ENCODE measurements at regions not wholly inside any gene's neighbourhood (a gene's known extent, or its start where the extent isn't known, plus 50 kb on each side); places are given as distances from the start of the nearest gene placed in this dataset.

- ATAC-seq (no peak), DNase-seq (no peak)
- Histone ChIP-seq H3K36me3 (ENCODE audit: control insufficient read depth, insufficient read depth, low read length) (no peaks in the 10 kb centered on the region), H3K4me3 (ENCODE audit: low read length) (no peak overlapping the region), H3K9me3 (ENCODE audit: control insufficient read depth, insufficient read depth, low read length) (peaks cover 2% of the 10 kb centered on the region), H3K27ac (ENCODE audit: low read length) (no peak overlapping the region), H3K4me1 (ENCODE audit: control insufficient read depth, insufficient read depth, low read length) (no peaks in the 10 kb centered on the region), H3K27me3 (ENCODE audit: control insufficient read depth, insufficient read depth, low read length) (no peaks in the 10 kb centered on the region)
- H3K4me1 Mint-ChIP-seq = no peaks in the 10 kb centered on the region
- TF ChIP-seq, protein P1, sequence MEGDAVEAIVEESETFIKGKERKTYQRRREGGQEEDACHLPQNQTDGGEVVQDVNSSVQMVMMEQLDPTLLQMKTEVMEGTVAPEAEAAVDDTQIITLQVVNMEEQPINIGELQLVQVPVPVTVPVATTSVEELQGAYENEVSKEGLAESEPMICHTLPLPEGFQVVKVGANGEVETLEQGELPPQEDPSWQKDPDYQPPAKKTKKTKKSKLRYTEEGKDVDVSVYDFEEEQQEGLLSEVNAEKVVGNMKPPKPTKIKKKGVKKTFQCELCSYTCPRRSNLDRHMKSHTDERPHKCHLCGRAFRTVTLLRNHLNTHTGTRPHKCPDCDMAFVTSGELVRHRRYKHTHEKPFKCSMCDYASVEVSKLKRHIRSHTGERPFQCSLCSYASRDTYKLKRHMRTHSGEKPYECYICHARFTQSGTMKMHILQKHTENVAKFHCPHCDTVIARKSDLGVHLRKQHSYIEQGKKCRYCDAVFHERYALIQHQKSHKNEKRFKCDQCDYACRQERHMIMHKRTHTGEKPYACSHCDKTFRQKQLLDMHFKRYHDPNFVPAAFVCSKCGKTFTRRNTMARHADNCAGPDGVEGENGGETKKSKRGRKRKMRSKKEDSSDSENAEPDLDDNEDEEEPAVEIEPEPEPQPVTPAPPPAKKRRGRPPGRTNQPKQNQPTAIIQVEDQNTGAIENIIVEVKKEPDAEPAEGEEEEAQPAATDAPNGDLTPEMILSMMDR (IDR thresholded peaks at IDR 0.05) = no peak
- no peak overlapping the region for H3K4me3 Mint-ChIP-seq
- WGBS (ENCODE audit: insufficient coverage) = 63% methylated on average over 2 of the region's 3 CpGs
- no peaks in the 10 kb centered on the region for H3K27me3 Mint-ChIP-seq (ENCODE audit: low read depth in 2 of 2)
- intact Hi-C loops (cut with micrococcal nuclease) = no loop called here
- H3K9me3 Mint-ChIP-seq = peaks cover 11 to 18% of the 10 kb centered on the region in 2 donors
- peaks cover 11% of the 10 kb centered on the region for H3K36me3 Mint-ChIP-seq
- H3K27ac Mint-ChIP-seq = no peak overlapping the region
Observed at GRCh38 chr6:74953708-74954107, 252.1 kb downstream of the COL12A1 start.

DNA sequence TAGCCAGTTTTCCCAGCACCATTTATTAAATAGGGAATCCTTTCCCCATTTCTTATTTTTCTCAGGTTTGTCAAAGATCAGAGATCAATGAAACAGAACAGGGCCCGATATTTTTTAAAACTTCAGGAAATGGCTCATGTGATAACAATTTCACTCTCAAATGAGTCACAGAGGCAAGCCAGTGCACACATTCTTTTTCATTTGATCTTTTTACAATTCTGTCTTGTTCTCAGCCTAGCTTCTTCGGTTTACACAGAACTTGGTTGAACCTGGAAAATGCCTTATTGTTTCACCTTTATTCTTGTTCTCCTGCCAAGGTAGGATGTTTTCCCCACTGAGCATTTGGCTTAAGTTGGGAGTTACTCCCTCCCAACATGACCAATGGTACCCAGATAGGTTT is 258.9 kb downstream of the COL12A1 start:
- peaks cover 6% of the 10 kb centered on the region for H3K36me3 Mint-ChIP-seq
- H3K36me3 ChIP-seq (ENCODE audit: control insufficient read depth, insufficient read depth, low read length) = no peaks in the 10 kb centered on the region
- TF ChIP-seq, protein P1 (IDR thresholded peaks at IDR 0.05) = no peak
- no peaks in the 10 kb centered on the region for H3K27me3 ChIP-seq (ENCODE audit: control insufficient read depth, insufficient read depth, low read length)
- H3K4me3 Mint-ChIP-seq = no peak overlapping the region
- H3K9me3 ChIP-seq (ENCODE audit: control insufficient read depth, insufficient read depth, low read length) = peaks cover 2% of the 10 kb centered on the region
- H3K27ac ChIP-seq (ENCODE audit: low read length) = no peak overlapping the region
- peaks cover 13 to 14% of the 10 kb centered on the region in 2 donors for H3K9me3 Mint-ChIP-seq
- intact Hi-C loops (cut with micrococcal nuclease) = no loop called here
- no peak overlapping the region for H3K4me3 ChIP-seq (ENCODE audit: low read length)
- no peaks in the 10 kb centered on the region for H3K4me1 Mint-ChIP-seq
- 87% methylated on average over 2 of the region's 2 CpGs for WGBS (ENCODE audit: insufficient coverage)
- no peak overlapping the region for H3K27ac Mint-ChIP-seq
- H3K27me3 Mint-ChIP-seq (ENCODE audit: low read depth in 2 of 2) = no peaks in the 10 kb centered on the region
- no peak for ATAC-seq
- no peak for DNase-seq
- H3K4me1 ChIP-seq (ENCODE audit: control insufficient read depth, insufficient read depth, low read length) = no peaks in the 10 kb centered on the region

GRCh38 chr6:74942130-74942529 is 263.7 kb downstream of the COL12A1 start:
- no peaks in the 10 kb centered on the region for H3K9me3 ChIP-seq (ENCODE audit: control insufficient read depth, insufficient read depth, low read length)
- H3K36me3 ChIP-seq (ENCODE audit: control insufficient read depth, insufficient read depth, low read length) = no peaks in the 10 kb centered on the region
- no peaks in the 10 kb centered on the region for H3K4me1 ChIP-seq (ENCODE audit: control insufficient read depth, insufficient read depth, low read length)
- Mint-ChIP-seq H3K9me3 (peaks cover 0 to 3% of the 10 kb centered on the region in 2 donors), H3K4me1 (no peaks in the 10 kb centered on the region), H3K27ac (no peak overlapping the region), H3K4me3 (no peak overlapping the region), H3K27me3 (ENCODE audit: low read depth in 2 of 2) (no peaks in the 10 kb centered on the region), H3K36me3 (no peaks in the 10 kb centered on the region)
- DNase-seq = no peak
- H3K27ac ChIP-seq (ENCODE audit: low read length) = no peak overlapping the region
- H3K27me3 ChIP-seq (ENCODE audit: control insufficient read depth, insufficient read depth, low read length) = no peaks in the 10 kb centered on the region
- WGBS (ENCODE audit: insufficient coverage) = 72% methylated on average over 3 of the region's 3 CpGs
- H3K4me3 ChIP-seq (ENCODE audit: low read length) = no peak overlapping the region
- intact Hi-C loops (cut with micrococcal nuclease) = no loop called here
- TF ChIP-seq, protein P1 (IDR thresholded peaks at IDR 0.05) = no peak
- ATAC-seq = no peak

DNA sequence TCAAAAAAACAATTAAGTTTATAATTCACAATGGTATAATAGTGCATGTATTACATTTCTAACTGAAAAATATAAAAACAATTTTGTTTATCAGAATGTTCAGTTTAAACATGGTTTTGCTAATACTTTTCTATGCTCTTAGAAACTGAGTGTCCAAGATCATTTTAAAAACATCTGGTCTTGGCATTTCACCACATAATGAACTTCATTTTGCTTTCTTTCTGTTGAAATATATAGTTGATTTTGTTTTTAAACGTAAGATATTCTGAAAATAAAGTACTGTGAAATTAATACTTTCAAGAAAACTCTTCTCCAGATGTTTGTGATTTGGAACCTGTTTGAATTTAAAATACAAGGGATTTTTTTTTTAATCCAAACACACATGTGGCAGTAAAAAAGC is 264.4 kb downstream of the COL12A1 start:
- DNase-seq (no peak), ATAC-seq (no peak)
- no peak overlapping the region for H3K4me3 Mint-ChIP-seq
- H3K4me1 Mint-ChIP-seq = no peaks in the 10 kb centered on the region
- Histone ChIP-seq H3K27ac (ENCODE audit: low read length) (no peak overlapping the region), H3K4me1 (ENCODE audit: control insufficient read depth, insufficient read depth, low read length) (no peaks in the 10 kb centered on the region), H3K36me3 (ENCODE audit: control insufficient read depth, insufficient read depth, low read length) (no peaks in the 10 kb centered on the region), H3K9me3 (ENCODE audit: control insufficient read depth, insufficient read depth, low read length) (no peaks in the 10 kb centered on the region), H3K27me3 (ENCODE audit: control insufficient read depth, insufficient read depth, low read length) (no peaks in the 10 kb centered on the region), H3K4me3 (ENCODE audit: low read length) (no peak overlapping the region)
- peaks cover 0 to 3% of the 10 kb centered on the region in 2 donors for H3K9me3 Mint-ChIP-seq
- no CpG with 5 or more reads among the region's 1 CpG for WGBS (ENCODE audit: insufficient coverage)
- H3K27ac Mint-ChIP-seq = no peak overlapping the region
- H3K36me3 Mint-ChIP-seq = no peaks in the 10 kb centered on the region
- no peaks in the 10 kb centered on the region for H3K27me3 Mint-ChIP-seq (ENCODE audit: low read depth in 2 of 2)
- TF ChIP-seq, protein P1 (IDR thresholded peaks at IDR 0.05) = no peak
- intact Hi-C loops (cut with micrococcal nuclease) = no loop called here
